OCI-LY3 (cell line): ENCODE measurements at regions not wholly inside any gene's neighbourhood (a gene's known extent, or its start where the extent isn't known, plus 50 kb on each side); places are given as distances from the start of the nearest gene placed in this dataset.

ENCODE experiments used
- CTCF ChIP-seq: fragments of 200-600, 300-600 bp; sonication (generic); IDR thresholded peaks from 2 replicates; pipeline ENCODE4 v1.5.1; 2014; ENCODE audit warnings: antibody characterized with exemption, low read length, low read depth
- EZH2phosphoT487 ChIP-seq: fragments of 200-600 bp; shearing (Covaris generic); IDR thresholded peaks from 2 replicates; pipeline ENCODE4 v1.6.1; 2018; ENCODE audit warnings: antibody characterized with exemption, mixed run types, low read depth

- no peak for TF ChIP-seq CTCF
- no peak for TF ChIP-seq EZH2phosphoT487
These were observed 184.1 kb downstream of the SOD2 start for GRCh38 chr6:159508931-159509330.
